GM12878 (cell line): ENCODE measurements at regions not wholly inside any gene's neighbourhood (a gene's known extent, or its start where the extent isn't known, plus 50 kb on each side); places are given as distances from the start of the nearest gene placed in this dataset.

Experiments
- ATAC-seq: fragments of 200-7000 bp; cut with Tn5 transposase; 3 replicates; pipeline ENCODE4 v1.9.1; 2020; ENCODE audit warnings: mild to moderate bottlenecking, moderate library complexity
- BruUV-seq: library from RNA; stranded (reverse); fragments of 400-500 nt; replicated peaks from 2 replicates; lab custom pipeline; 2021; lab: Mats Ljungman, UMichigan
- CTCF ChIA-PET: fragments of 300-600 bp; sonication (Branson Sonifier 250); formaldehyde crosslinking; extraction: SDS; loops from one replicate; lab custom pipeline; 2021; ENCODE audit warnings: inconsistent platforms; lab: Yijun Ruan, JAX
- POLR2A ChIA-PET: fragments of 350-600 bp; formaldehyde crosslinking; extraction: SDS; loops from one replicate; lab custom pipeline; 2021; ENCODE audit warnings: inconsistent platforms; lab: Charles Lee
- RAD21 ChIA-PET: fragments of 300-600 bp; sonication (Branson Sonifier 250); formaldehyde crosslinking; loops from one replicate; lab custom pipeline; 2023; ENCODE audit warnings: antibody characterized with exemption; ENCODE audit not compliant: unreplicated experiment; lab: Charles Lee
- SMC1A ChIA-PET: fragments of 300-600 bp; sonication (Branson Sonifier 250); formaldehyde crosslinking; loops from one replicate; lab custom pipeline; 2023; ENCODE audit not compliant: unreplicated experiment, uncharacterized antibody; lab: Charles Lee
- DNase-seq: peaks from one replicate; pipeline ENCODE4 v3.0.0-alpha.2; 2011; ENCODE audit warnings: low read depth, low spot score
- FAIRE-seq: peaks from 3 replicates; lab custom pipeline; 2011; peaks lifted over from hg19 to GRCh38; lab: Jason Lieb, UNC
- H2AFZ ChIP-seq: 2 replicates; pipeline ENCODE4 v1.6.0; 2011; ENCODE audit warnings: low read depth, low read length, control low read depth; ENCODE audit not compliant: control insufficient read depth
- H3K27ac ChIP-seq: 2 replicates; pipeline ENCODE4 v1.5.1; 2011; ENCODE audit warnings: control low read depth; ENCODE audit not compliant: control insufficient read depth, insufficient read depth
- H3K27me3 ChIP-seq, 2 experiments: replicated peaks in 1 of 2; 2 replicates each; pipeline versions ENCODE4 v1.6.0 to v1.6.1; 2011; ENCODE audit warnings: low read length in 1 of 2; ENCODE audit not compliant: control insufficient read depth in 2 of 2, insufficient read depth in 2 of 2
- H3K36me3 ChIP-seq, 2 experiments: 2 replicates each; pipeline ENCODE4 v1.5.1; 2011; ENCODE audit warnings: low read length in 1 of 2; ENCODE audit not compliant: control insufficient read depth in 2 of 2, insufficient read depth in 2 of 2
- H3K4me1 ChIP-seq: 2 replicates; pipeline ENCODE4 v1.6.1; 2011; ENCODE audit warnings: mild to moderate bottlenecking, low read length, moderate library complexity, mixed read lengths; ENCODE audit not compliant: control insufficient read depth, insufficient read depth
- H3K4me2 ChIP-seq: 2 replicates; pipeline ENCODE4 v1.6.0; 2011; ENCODE audit warnings: control low read depth; ENCODE audit not compliant: control insufficient read depth, insufficient read depth
- H3K4me3 ChIP-seq: fragments of 200-600 bp; sonication (generic); 2 replicates; pipeline ENCODE4 v1.5.1; 2016
- H3K79me2 ChIP-seq: 2 replicates; pipeline ENCODE4 v1.6.0; 2011; ENCODE audit warnings: low read length; ENCODE audit not compliant: control insufficient read depth, insufficient read depth
- H3K9ac ChIP-seq: 2 replicates; pipeline ENCODE4 v1.8.0; 2011; ENCODE audit warnings: low read length, control low read depth, mixed read lengths; ENCODE audit not compliant: control insufficient read depth, insufficient read depth
- H3K9me3 ChIP-seq: replicated peaks from 3 replicates; pipeline ENCODE4 v1.5.1; 2011; ENCODE audit warnings: mild to moderate bottlenecking, low read length; ENCODE audit not compliant: control insufficient read depth, insufficient read depth
- H4K20me1 ChIP-seq: 2 replicates; pipeline ENCODE4 v1.6.0; 2011; ENCODE audit not compliant: control insufficient read depth, insufficient read depth
- BACH1 ChIP-seq: fragments of 450-650 bp; IDR thresholded peaks from 2 replicates; pipeline ENCODE4 v1.6.1; 2017; ENCODE audit warnings: mild to moderate bottlenecking, borderline replicate concordance
- CHD2 ChIP-seq: IDR thresholded peaks from 2 replicates; pipeline ENCODE4 v1.6.1; 2011; ENCODE audit warnings: low read depth, low read length, improper control_type of control experiment, borderline replicate concordance
- DPF2 ChIP-seq: fragments of 450-650 bp; IDR thresholded peaks from 2 replicates; pipeline ENCODE4 v1.6.1; 2017; ENCODE audit warnings: mild to moderate bottlenecking
- E4F1 ChIP-seq: fragments of 450-650 bp; IDR thresholded peaks from 2 replicates; pipeline ENCODE4 v1.6.1; 2018; ENCODE audit warnings: borderline replicate concordance, mild to moderate bottlenecking; ENCODE audit not compliant: partially characterized antibody
- IRF4 ChIP-seq: IDR thresholded peaks from 2 replicates; pipeline ENCODE4 v1.6.1; 2011; ENCODE audit warnings: low read depth, low read length
- KDM1A ChIP-seq: fragments of 200-600 bp; sonication (generic); IDR thresholded peaks from 2 replicates; pipeline ENCODE4 v1.6.1; 2016; ENCODE audit warnings: borderline replicate concordance
- MTA3 ChIP-seq: IDR thresholded peaks from 2 replicates; pipeline ENCODE4 v1.6.1; 2012; ENCODE audit warnings: low read length, inconsistent platforms, borderline replicate concordance
- NBN ChIP-seq: fragments of 450-650 bp; IDR thresholded peaks from 2 replicates; pipeline ENCODE4 v1.6.1; 2016
- NKRF ChIP-seq: fragments of 450-650 bp; conservative IDR thresholded peaks from 2 replicates; pipeline ENCODE4 v1.6.1; 2017; ENCODE audit warnings: mild to moderate bottlenecking, moderate library complexity
- PAX5 ChIP-seq: IDR thresholded peaks from 2 replicates; pipeline ENCODE4 v1.6.1; 2011; ENCODE audit warnings: low read depth, low read length, borderline replicate concordance
- RCOR1 ChIP-seq: conservative IDR thresholded peaks from 2 replicates; pipeline ENCODE4 v1.6.1; 2012; ENCODE audit warnings: low read depth, low read length, improper control_type of control experiment
- SIX5 ChIP-seq: IDR thresholded peaks from 2 replicates; pipeline ENCODE4 v1.6.1; 2011; ENCODE audit warnings: mild to moderate bottlenecking, low read depth, low read length, moderate library complexity; ENCODE audit not compliant: severe bottlenecking
- SMAD5 ChIP-seq: IDR thresholded peaks from 2 replicates; pipeline ENCODE4 v1.6.1; 2016; ENCODE audit warnings: antibody characterized with exemption, low read depth
- SMARCA5 ChIP-seq: fragments of 450-650 bp; IDR thresholded peaks from 2 replicates; pipeline ENCODE4 v1.6.1; 2017; ENCODE audit warnings: mild to moderate bottlenecking
- SP1 ChIP-seq: IDR thresholded peaks from one replicate; pipeline ENCODE4 v1.6.1; 2011; ENCODE audit warnings: low read depth, low read length
- WRNIP1 ChIP-seq: IDR thresholded peaks from 2 replicates; pipeline ENCODE4 v1.6.1; 2011; ENCODE audit warnings: low read depth, low read length, improper control_type of control experiment, borderline replicate concordance
- ZBED1 ChIP-seq: IDR thresholded peaks from 2 replicates; pipeline ENCODE4 v1.6.1; 2016; ENCODE audit warnings: borderline replicate concordance
- ZNF207 ChIP-seq: fragments of 450-650 bp; IDR thresholded peaks from 2 replicates; pipeline ENCODE4 v1.6.1; 2014; ENCODE audit warnings: antibody characterized with exemption, mild to moderate bottlenecking, borderline replicate concordance
- WGBS: methylation state at CpG from one replicate; pipeline ENCODE4 v1.1.6; 2016; ENCODE audit warnings: low lambda C conversion rate; ENCODE audit not compliant: insufficient replicate concordance, insufficient coverage; ENCODE audit errors: missing lambda C conversion rate; 5-methylcytosine and 5-hydroxymethylcytosine counted together
- in situ Hi-C: fragments of 300-500 bp; cut with MboI; formaldehyde crosslinking; loops from 9 replicates; pipeline ENCODE4 v1.14.3; 2018; ENCODE audit warnings: mixed read lengths
- intact Hi-C: fragments of 100-400 bp; cut with micrococcal nuclease; formaldehyde crosslinking; loops from one replicate; pipeline ENCODE4 v1.14.2; 2022; ENCODE audit not compliant: unreplicated experiment

DNA sequence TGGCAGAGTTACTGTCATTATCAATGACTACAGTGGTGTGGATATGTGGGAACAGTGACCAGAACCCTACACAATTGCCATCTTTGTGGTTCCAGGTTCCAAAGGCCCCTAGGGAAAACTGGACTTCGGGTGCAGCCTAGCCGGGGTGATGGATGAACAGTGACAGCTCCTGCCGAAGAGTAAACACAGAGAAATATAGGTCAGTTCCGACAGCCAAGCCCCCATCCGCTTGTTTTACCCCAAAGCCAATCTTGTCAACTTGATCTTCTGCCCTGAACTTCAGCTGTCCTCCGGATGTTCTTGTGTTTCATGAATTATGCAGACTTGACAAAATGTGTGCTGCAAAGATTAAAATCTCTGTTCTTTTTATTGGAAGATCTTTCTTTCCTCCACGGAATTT, 200.4 kb upstream of the SRRM4 start:
- ATAC-seq (no peak), FAIRE-seq (no peak), DNase-seq (no peak)
- Histone ChIP-seq H3K27ac (no peak overlapping the region), H2AFZ (no peak overlapping the region), H4K20me1 (no peaks in the 10 kb centered on the region), H3K4me2 (no peak overlapping the region), H3K27me3 (no peaks in the 10 kb centered on the region), H3K9ac (no peak overlapping the region), H3K36me3 (no peaks in the 10 kb centered on the region), H3K4me3 (no peak overlapping the region), H3K79me2 (no peaks in the 10 kb centered on the region), H3K9me3 (no peaks in the 10 kb centered on the region), H3K4me1 (no peaks in the 10 kb centered on the region)
- intact Hi-C loops, result no loop called here
- TF ChIP-seq WRNIP1, result no peak
- no peak for TF ChIP-seq CHD2
- TF ChIP-seq DPF2, result no peak
- no peak for TF ChIP-seq ZNF207
- TF ChIP-seq SMAD5, result no peak
- TF ChIP-seq RCOR1, result no peak
- WGBS, result 7% methylated on average over 6 of the region's 7 CpGs
- ChIA-PET CTCF (no interaction called here), SMC1A (no interaction called here), RAD21 (no interaction called here), POLR2A (no interaction called here)
- no TSS peak for BruUV-seq
- in situ Hi-C loops, result no loop called here

- Histone ChIP-seq H3K9ac (no peak overlapping the region), H3K4me1 (no peaks in the 10 kb centered on the region), H3K4me2 (no peak overlapping the region), H3K9me3 (no peaks in the 10 kb centered on the region), H3K79me2 (no peaks in the 10 kb centered on the region), H4K20me1 (no peaks in the 10 kb centered on the region), H3K4me3 (no peak overlapping the region), H2AFZ (no peak overlapping the region), H3K27me3 (no peaks in the 10 kb centered on the region), H3K27ac (no peak overlapping the region), H3K36me3 (no peaks in the 10 kb centered on the region)
- ChIA-PET POLR2A (no interaction called here), CTCF (no interaction called here), RAD21 (no interaction called here), SMC1A (interaction anchor here (0.6 kb wide), 1 partner anchor 110 kb away, joined by 3 read pairs; no protein-coding TSS in a partner anchor)
- FAIRE-seq, result no peak
- DNase-seq, result no peak
- intact Hi-C loops, result no loop called here
- no TSS peak for BruUV-seq
- in situ Hi-C loops, result no loop called here
- WGBS, result 13% methylated on average over 3 of the region's 3 CpGs
- no peak for ATAC-seq
- no peak for TF ChIP-seq ZBED1
- no peak for TF ChIP-seq BACH1
- no peak for TF ChIP-seq IRF4
- TF ChIP-seq NKRF, result no peak
- TF ChIP-seq PAX5, result no peak
- TF ChIP-seq NBN, result no peak
- TF ChIP-seq KDM1A, result no peak
- no peak for TF ChIP-seq MTA3
- TF ChIP-seq E4F1, result no peak
- TF ChIP-seq SMARCA5, result no peak
- no peak for TF ChIP-seq SIX5
- TF ChIP-seq SP1, result no peak
Observed at GRCh38 chr12:118781692-118782091, 199.6 kb upstream of the SRRM4 start.
